Urinary bladder (tissue), 4 donors: ENCODE measurements at regions not wholly inside any gene's neighbourhood (a gene's known extent, or its start where the extent isn't known, plus 50 kb on each side); places are given as distances from the start of the nearest gene placed in this dataset. TPM values are rescaled to one million over a fixed set of nuclear protein-coding genes. Genes with fewer than 3 reads are reported as not detected.

Experiments
- DNase-seq: peaks from one replicate; pipeline ENCODE4 v3.0.0-alpha.2; 2015; ENCODE audit errors: extremely low spot score
- H3K27ac ChIP-seq: one replicate; pipeline ENCODE4 v1.5.1; 2013; ENCODE audit warnings: low read depth, mild to moderate bottlenecking, moderate library complexity
- H3K36me3 ChIP-seq: one replicate; pipeline ENCODE4 v1.6.1; 2013; ENCODE audit warnings: mild to moderate bottlenecking, moderate library complexity; ENCODE audit not compliant: insufficient read depth
- H3K4me1 ChIP-seq: one replicate; pipeline ENCODE4 v1.6.1; 2013; ENCODE audit warnings: mild to moderate bottlenecking, moderate library complexity; ENCODE audit not compliant: insufficient read depth
- H3K4me3 ChIP-seq: one replicate; pipeline ENCODE4 v1.5.1; 2013; ENCODE audit warnings: low read depth, low read length
- WGBS: extraction: QIAGEN DNeasy Blood & Tissue Kit; methylation state at CpG from one replicate; pipeline ENCODE4 v1.1.7; 2013; 5-methylcytosine and 5-hydroxymethylcytosine counted together
- small RNA-seq: library from RNA; depleted of rRNA; stranded (forward); fragments of <200 nt; gene quantifications from one replicate; pipeline ENCODE3, GENCODE V24; 2014
- donor health status: healthy with polysubstance abuse.
- donor health status: healthy.

GRCh38 chr9:107539427-107540163 lies 50.0 kb upstream of the KLF4 start:
- no peak overlapping the region for H3K4me3 ChIP-seq
- no peaks in the 10 kb centered on the region for H3K36me3 ChIP-seq
- H3K27ac ChIP-seq: no peak overlapping the region
- H3K4me1 ChIP-seq: no peaks in the 10 kb centered on the region
- no peak for DNase-seq
- WGBS: 79% methylated on average over 10 of the region's 10 CpGs

Small RNA genes in the stretch of these regions (small RNA-seq; reads per million reads assigned to genes)
- gene RN7SL659P (not detected), gene RNA5SP293 (not detected), gene RNU6-1064P (not detected), gene RNU6-996P (not detected)
